ENCODE measurements at regions not wholly inside any gene's neighbourhood (a gene's known extent, or its start where the extent isn't known, plus 50 kb on each side); places are given as distances from the start of the nearest gene placed in this dataset.

DNA sequence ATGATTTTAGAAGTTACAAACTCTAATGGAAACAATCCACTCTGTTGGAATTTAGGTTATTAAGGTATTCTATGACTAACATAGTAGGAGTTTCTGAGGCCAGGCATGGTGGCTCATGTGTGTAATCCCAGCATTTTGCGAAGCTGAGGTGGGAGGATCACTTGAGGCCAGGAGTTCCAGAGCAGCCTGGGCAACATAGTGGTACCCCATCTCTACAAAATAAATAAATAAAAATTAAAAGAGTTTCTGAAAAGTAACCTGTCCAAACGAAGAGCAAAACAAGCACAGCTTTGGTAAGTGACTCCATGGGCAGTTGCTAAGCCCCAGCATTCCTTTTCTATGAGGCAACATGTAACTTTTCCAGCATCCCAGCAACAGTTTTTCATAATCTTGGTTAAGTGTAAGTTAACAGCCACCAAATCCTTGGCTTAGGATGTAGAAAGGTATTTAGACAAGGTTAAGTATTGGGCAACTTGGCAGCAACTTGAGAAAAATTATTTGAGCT lies 86.3 kb downstream of the SOX4 start:
- H3K27ac ChIP-seq, result peak overlapping the region in 3 of 4 donors; percentile 44 to 62 (median 53)
- TF ChIP-seq POLR2A (IDR thresholded peaks at IDR 0.05), result no peak
- TF ChIP-seq, protein P1, sequence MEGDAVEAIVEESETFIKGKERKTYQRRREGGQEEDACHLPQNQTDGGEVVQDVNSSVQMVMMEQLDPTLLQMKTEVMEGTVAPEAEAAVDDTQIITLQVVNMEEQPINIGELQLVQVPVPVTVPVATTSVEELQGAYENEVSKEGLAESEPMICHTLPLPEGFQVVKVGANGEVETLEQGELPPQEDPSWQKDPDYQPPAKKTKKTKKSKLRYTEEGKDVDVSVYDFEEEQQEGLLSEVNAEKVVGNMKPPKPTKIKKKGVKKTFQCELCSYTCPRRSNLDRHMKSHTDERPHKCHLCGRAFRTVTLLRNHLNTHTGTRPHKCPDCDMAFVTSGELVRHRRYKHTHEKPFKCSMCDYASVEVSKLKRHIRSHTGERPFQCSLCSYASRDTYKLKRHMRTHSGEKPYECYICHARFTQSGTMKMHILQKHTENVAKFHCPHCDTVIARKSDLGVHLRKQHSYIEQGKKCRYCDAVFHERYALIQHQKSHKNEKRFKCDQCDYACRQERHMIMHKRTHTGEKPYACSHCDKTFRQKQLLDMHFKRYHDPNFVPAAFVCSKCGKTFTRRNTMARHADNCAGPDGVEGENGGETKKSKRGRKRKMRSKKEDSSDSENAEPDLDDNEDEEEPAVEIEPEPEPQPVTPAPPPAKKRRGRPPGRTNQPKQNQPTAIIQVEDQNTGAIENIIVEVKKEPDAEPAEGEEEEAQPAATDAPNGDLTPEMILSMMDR (IDR thresholded peaks at IDR 0.05), result no peak
- no peaks in the 10 kb centered on the region for H3K4me1 ChIP-seq
- intact Hi-C loops (cut with DNase I), result no loop called here
- no peaks in the 10 kb centered on the region for H3K36me3 ChIP-seq (replicated peaks in 1 of 2; ENCODE audit: insufficient read depth in 1 of 2, low read depth in 2 of 2)
- WGBS, 2 donors, result 43 to 63% methylated on average over 2 of the region's 2 CpGs
- no peak overlapping the region for H3K4me3 ChIP-seq
- H3K27me3 ChIP-seq, result no peaks in the 10 kb centered on the region
- DNase-seq (peak in 1 of 4 donors; percentile 22), ATAC-seq (peak; percentile 78)
- no peaks in the 10 kb centered on the region for H3K9me3 ChIP-seq

DNA sequence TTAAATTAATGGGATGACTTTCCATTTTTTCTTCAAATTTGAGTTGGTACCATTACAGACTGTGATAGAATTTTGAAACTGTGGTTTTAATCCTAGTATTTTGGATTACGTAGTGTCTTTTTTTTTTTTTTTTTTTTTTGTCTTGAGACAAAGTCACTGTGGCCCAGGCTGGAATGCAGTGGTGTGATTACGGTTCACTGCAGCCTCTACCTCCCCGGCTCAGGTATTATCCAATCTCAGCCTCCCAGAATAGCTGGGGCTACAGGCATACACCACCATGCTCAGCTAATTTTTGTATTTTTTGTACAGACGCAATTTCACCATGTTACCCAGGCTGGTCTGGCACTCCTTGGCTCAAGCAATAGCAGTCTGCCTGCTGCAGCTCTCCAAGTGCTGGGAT lies 87.1 kb downstream of the SOX4 start:
- Histone ChIP-seq H3K27ac (no peak overlapping the region), H3K4me3 (no peak overlapping the region), H3K36me3 (replicated peaks in 1 of 2; ENCODE audit: insufficient read depth in 1 of 2, low read depth in 2 of 2) (no peaks in the 10 kb centered on the region), H3K9me3 (no peaks in the 10 kb centered on the region), H3K4me1 (no peaks in the 10 kb centered on the region), H3K27me3 (no peaks in the 10 kb centered on the region)
- no peak for TF ChIP-seq POLR2A (IDR thresholded peaks at IDR 0.05)
- WGBS, 2 donors, result 87% methylated on average over 4 of the region's 4 CpGs
- DNase-seq, result no peak
- intact Hi-C loops (cut with DNase I), result no loop called here
- ATAC-seq, result no peak

DNA sequence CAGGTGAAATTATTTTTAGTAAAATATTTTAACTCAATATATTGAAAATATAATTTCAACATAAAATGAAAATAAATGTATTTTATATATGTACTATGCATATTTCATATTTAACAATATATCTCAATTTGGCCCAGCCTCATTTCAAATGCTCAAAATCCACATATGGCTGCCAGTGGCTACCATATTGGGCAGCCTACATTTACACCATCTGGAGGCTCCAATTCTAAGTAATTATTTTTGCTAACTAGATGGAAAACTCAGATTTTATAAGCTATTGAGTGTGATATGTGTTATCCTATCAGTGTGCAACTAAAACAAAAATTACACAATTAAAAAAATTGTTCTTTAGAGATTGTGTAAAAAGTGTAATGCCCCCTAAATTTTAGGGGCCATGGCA lies 96.9 kb downstream of the SOX4 start:
- Histone ChIP-seq H3K36me3 (replicated peaks in 1 of 2; ENCODE audit: insufficient read depth in 1 of 2, low read depth in 2 of 2) (no peaks in the 10 kb centered on the region), H3K4me1 (no peaks in the 10 kb centered on the region), H3K27me3 (no peaks in the 10 kb centered on the region), H3K4me3 (no peak overlapping the region), H3K9me3 (no peaks in the 10 kb centered on the region), H3K27ac (no peak overlapping the region)
- ATAC-seq (no peak), DNase-seq (no peak)
- intact Hi-C loops (cut with DNase I), result no loop called here
- TF ChIP-seq, protein P1 (IDR thresholded peaks at IDR 0.05), result no peak
- no peak for TF ChIP-seq POLR2A (IDR thresholded peaks at IDR 0.05)

DNA sequence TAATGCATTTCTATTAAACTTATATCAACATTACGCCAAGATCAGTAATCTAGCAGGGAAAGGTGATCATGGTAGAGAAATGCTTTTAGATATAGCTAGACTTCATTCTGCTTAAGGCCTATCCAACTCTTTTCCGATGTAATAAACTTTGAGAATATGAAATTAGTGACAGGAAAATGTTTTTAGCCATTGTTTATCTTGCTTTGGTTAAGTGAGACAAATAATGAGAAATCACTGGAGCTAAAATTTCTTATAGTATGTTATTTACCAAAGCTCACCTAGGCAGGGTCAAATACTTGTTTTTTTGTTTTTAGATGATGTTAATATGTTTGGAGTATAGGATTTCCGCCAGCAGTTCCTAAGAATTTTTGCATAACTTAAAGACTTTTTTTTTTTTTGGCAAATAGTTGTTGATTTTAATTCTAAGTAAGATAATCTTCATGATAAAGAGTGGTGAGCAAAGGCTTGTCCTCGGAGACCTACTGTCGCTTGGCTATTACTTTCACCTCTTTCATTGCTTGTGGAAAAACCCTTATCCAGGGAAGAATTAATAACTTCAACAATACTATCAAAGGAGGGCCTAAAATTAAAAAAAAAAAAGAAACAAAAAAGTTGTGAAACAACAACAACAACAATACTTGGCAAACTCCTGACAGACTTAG lies 98.3 kb downstream of the SOX4 start:
- no peaks in the 10 kb centered on the region for H3K4me1 ChIP-seq
- H3K9me3 ChIP-seq, result no peaks in the 10 kb centered on the region
- ATAC-seq, result no peak
- H3K4me3 ChIP-seq, result no peak overlapping the region
- 78 to 84% methylated on average over 5 of the region's 5 CpGs for WGBS, 2 donors
- H3K27ac ChIP-seq, result no peak overlapping the region
- DNase-seq, result no peak
- no peaks in the 10 kb centered on the region for H3K27me3 ChIP-seq
- no peak for TF ChIP-seq POLR2A (IDR thresholded peaks at IDR 0.05)
- TF ChIP-seq, protein P1 (IDR thresholded peaks at IDR 0.05), result no peak
- H3K36me3 ChIP-seq (replicated peaks in 1 of 2; ENCODE audit: insufficient read depth in 1 of 2, low read depth in 2 of 2), result no peaks in the 10 kb centered on the region
- intact Hi-C loops (cut with DNase I), result no loop called here

DNA sequence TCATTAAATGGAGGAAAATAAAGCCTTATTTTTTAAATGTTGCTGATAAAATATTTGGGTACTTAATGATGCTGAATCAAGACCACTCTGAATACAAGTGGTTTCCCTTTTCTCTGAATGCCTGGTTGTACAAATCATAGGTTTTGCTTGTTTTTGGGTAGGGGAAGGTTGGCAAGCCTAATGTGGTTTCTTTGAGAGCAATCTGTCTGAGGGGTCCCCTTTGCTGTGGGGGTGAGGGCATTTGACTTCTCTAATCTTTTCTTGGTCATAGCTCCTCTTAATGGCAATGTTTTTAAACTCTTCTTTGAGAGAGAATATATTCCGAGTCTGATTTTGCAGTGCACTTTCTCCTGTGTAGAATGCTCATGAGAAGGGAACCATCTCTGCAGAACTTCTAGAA lies 99.2 kb downstream of the SOX4 start:
- Histone ChIP-seq H3K4me3 (no peak overlapping the region), H3K27me3 (no peaks in the 10 kb centered on the region), H3K4me1 (no peaks in the 10 kb centered on the region), H3K9me3 (no peaks in the 10 kb centered on the region), H3K36me3 (replicated peaks in 1 of 2; ENCODE audit: insufficient read depth in 1 of 2, low read depth in 2 of 2) (no peaks in the 10 kb centered on the region), H3K27ac (no peak overlapping the region)
- DNase-seq (no peak), ATAC-seq (no peak)
- 61 to 70% methylated on average over 1 of the region's 1 CpG for WGBS, 2 donors
- intact Hi-C loops (cut with DNase I), result no loop called here
- TF ChIP-seq, protein P1 (IDR thresholded peaks at IDR 0.05), result no peak
- no peak for TF ChIP-seq POLR2A (IDR thresholded peaks at IDR 0.05)
